GM10266 (cell line): ENCODE measurements at regions not wholly inside any gene's neighbourhood (a gene's known extent, or its start where the extent isn't known, plus 50 kb on each side); places are given as distances from the start of the nearest gene placed in this dataset.

ENCODE experiments used
- DNase-seq: peaks from one replicate; pipeline ENCODE4 v3.0.0; 2012; ENCODE audit errors: extremely low spot score
- CTCF ChIP-seq: IDR thresholded peaks from 2 replicates; pipeline ENCODE4 v1.5.1; 2012; ENCODE audit warnings: mild to moderate bottlenecking, low read depth; ENCODE audit not compliant: control insufficient read depth, insufficient read depth; ENCODE audit errors: missing control alignments

- no peak for TF ChIP-seq CTCF
- DNase-seq, result no peak
Measured at GRCh38 chr16:86752582-86753175, 174.3 kb downstream of the FOXL1 start.

- no peak for DNase-seq
- TF ChIP-seq CTCF, result no peak
Measured at GRCh38 chr16:86753399-86753798, 175.1 kb downstream of the FOXL1 start.

GRCh38 chr16:86755571-86756006 is 177.2 kb downstream of the FOXL1 start:
- no peak for TF ChIP-seq CTCF
- DNase-seq, result no peak

GRCh38 chr16:86756882-86757703 is 178.7 kb downstream of the FOXL1 start:
- DNase-seq, result no peak
- no peak for TF ChIP-seq CTCF

GRCh38 chr16:86757704-86758040 is 179.3 kb downstream of the FOXL1 start:
- no peak for TF ChIP-seq CTCF
- DNase-seq, result no peak

- DNase-seq, result no peak
- TF ChIP-seq CTCF, result no peak
Measured at GRCh38 chr16:86758932-86759331, 180.6 kb downstream of the FOXL1 start.
